ENCODE measurements at regions not wholly inside any gene's neighbourhood (a gene's known extent, or its start where the extent isn't known, plus 50 kb on each side); places are given as distances from the start of the nearest gene placed in this dataset.

- ATAC-seq (no peak), DNase-seq (ENCODE audit: low read depth in 1 of 2, low spot score in 1 of 2) (no peak), FAIRE-seq (no peak)
- Histone ChIP-seq H3K9me3 (no peaks in the 10 kb centered on the region), H3K4me2 (no peak overlapping the region), H3K4me1 (no peaks in the 10 kb centered on the region), H3K27ac (no peak overlapping the region), H3K4me3 (no peak overlapping the region)
- CTCF ChIA-PET: no interaction called here
- WGBS (ENCODE audit: missing lambda C conversion rate): 75% methylated on average over 2 of the region's 2 CpGs
- POLR2A ChIA-PET: no interaction called here
- TF ChIP-seq USF2 (IDR thresholded peaks at IDR 0.05): no peak
- no peak for TF ChIP-seq CHD2 (IDR thresholded peaks at IDR 0.05; ENCODE audit: low read length, partially characterized antibody)
- no peak for TF ChIP-seq RARB (CRISPR knock-in tag; IDR thresholded peaks at IDR 0.05)
These were observed 488.7 kb upstream of the ID2 start for GRCh38 chr2:8193146-8193545.

DNA sequence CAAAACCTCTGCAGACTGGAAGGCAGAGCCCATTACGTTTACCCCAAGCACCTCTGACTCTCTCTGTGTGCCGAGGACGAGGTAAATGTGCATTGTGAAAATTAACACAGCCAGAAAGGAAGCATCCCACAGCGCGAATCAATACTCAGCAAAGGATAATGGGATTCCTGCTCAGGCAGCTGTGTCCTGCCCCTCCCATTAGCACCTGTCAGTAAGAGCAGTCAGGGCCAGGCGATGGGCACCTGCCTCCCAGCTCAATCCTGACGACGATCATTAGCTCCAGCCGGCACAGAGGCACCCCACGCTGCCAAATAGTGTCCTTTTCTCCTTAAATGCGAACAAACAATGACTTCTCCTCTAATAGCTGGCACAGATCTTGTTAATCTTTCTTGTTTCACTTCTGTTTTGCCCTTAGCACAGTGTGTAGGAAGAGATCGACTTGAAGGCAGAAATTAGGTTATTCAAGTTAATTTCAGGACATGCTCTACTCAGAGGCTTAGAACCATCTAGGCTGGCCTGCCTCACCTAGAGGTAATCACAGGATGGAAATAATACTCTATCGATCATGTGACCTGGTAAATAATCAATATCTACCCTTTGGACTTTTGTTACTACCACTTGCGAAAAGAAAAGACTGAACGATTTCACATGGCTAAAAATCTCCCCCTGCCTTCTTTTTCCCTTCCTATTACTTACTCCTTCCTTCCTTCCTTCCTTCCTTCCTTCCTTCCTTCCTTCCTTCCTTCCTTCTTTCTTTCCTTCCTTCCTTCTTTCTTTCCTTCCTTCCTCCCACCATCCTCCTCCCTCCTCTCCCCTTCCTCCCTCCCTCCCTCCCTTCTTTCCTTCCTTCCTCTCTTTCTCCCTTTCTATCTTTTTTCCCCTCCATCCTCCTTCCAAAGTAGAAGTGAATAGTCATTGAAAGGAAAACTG lies 487.9 kb upstream of the ID2 start:
- DNase-seq (ENCODE audit: low read depth in 1 of 2, low spot score in 1 of 2) (no peak), ATAC-seq (no peak), FAIRE-seq (no peak)
- Histone ChIP-seq H3K4me2 (no peak overlapping the region), H3K27ac (no peak overlapping the region), H3K4me3 (no peak overlapping the region), H3K9me3 (no peaks in the 10 kb centered on the region), H3K4me1 (no peaks in the 10 kb centered on the region)
- POLR2A ChIA-PET: no interaction called here
- CTCF ChIA-PET: interaction anchor here (0.6 kb wide), 1 partner anchor 1431 kb away, joined by 4 read pairs; no protein-coding TSS in a partner anchor
- no peak for TF ChIP-seq RCOR1 (IDR thresholded peaks at IDR 0.05; ENCODE audit: low read depth, low read length)
- no peak for TF ChIP-seq ZFP36 (IDR thresholded peaks at IDR 0.05; ENCODE audit: borderline replicate concordance, partially characterized antibody)
- TF ChIP-seq MAX (IDR thresholded peaks at IDR 0.05): no peak
- no peak for TF ChIP-seq RFX5 (IDR thresholded peaks at IDR 0.05)
- TF ChIP-seq ELK1 (IDR thresholded peaks at IDR 0.05; ENCODE audit: low read depth, low read length): no peak
- no peak for TF ChIP-seq NFE2L2 (conservative IDR thresholded peaks at IDR 0.05; ENCODE audit: low read length)
- TF ChIP-seq HMGXB4 (CRISPR knock-in tag; IDR thresholded peaks at IDR 0.05; ENCODE audit: borderline replicate concordance): no peak
- no peak for TF ChIP-seq POLR2AphosphoS2 (conservative IDR thresholded peaks at IDR 0.05; ENCODE audit: low read length)
- TF ChIP-seq, protein P1, sequence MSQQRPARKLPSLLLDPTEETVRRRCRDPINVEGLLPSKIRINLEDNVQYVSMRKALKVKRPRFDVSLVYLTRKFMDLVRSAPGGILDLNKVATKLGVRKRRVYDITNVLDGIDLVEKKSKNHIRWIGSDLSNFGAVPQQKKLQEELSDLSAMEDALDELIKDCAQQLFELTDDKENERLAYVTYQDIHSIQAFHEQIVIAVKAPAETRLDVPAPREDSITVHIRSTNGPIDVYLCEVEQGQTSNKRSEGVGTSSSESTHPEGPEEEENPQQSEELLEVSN (IDR thresholded peaks at IDR 0.05; ENCODE audit: borderline replicate concordance, low read depth): no peak
- 57% methylated on average over 15 of the region's 15 CpGs for WGBS (ENCODE audit: missing lambda C conversion rate)

DNA sequence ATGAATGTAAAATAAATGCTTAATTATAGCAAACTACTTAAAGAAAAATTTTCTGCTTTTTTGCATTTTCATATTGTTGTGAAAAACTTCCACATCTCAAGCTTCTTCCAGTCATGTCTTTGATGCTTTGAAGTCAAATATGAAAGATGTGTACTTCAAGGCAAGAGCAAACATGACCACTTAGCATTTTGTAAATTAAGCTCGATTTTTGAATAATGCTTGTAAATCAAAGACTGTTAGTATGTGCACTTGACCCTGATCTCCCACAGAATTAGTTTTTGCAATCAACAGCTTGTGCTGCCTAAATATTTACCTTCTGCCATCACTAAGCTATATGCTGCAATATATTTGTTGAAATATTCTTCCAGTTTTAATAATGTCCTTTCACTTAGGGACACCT lies 486.1 kb upstream of the ID2 start:
- Histone ChIP-seq H3K27ac (no peak overlapping the region), H3K9me3 (no peaks in the 10 kb centered on the region; the same call in 2 of the 3 replicates), H3K4me1 (no peaks in the 10 kb centered on the region), H3K4me2 (no peak overlapping the region), H3K4me3 (no peak overlapping the region)
- ChIA-PET POLR2A (no interaction called here), CTCF (no interaction called here)
- DNase-seq (ENCODE audit: low read depth in 1 of 2, low spot score in 1 of 2) (no peak), FAIRE-seq (no peak), ATAC-seq (no peak)
- WGBS (ENCODE audit: missing lambda C conversion rate): 21% methylated on average over 1 of the region's 1 CpG
- TF ChIP-seq, protein P1 (IDR thresholded peaks at IDR 0.05; ENCODE audit: borderline replicate concordance, low read depth): no peak
- TF ChIP-seq, protein P2, sequence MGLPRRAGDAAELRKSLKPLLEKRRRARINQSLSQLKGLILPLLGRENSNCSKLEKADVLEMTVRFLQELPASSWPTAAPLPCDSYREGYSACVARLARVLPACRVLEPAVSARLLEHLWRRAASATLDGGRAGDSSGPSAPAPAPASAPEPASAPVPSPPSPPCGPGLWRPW (IDR thresholded peaks at IDR 0.05): no peak
- TF ChIP-seq RARB (CRISPR knock-in tag; IDR thresholded peaks at IDR 0.05) (no peak), NR3C1 (IDR thresholded peaks at IDR 0.05) (no peak)
- TF ChIP-seq, protein P3, sequence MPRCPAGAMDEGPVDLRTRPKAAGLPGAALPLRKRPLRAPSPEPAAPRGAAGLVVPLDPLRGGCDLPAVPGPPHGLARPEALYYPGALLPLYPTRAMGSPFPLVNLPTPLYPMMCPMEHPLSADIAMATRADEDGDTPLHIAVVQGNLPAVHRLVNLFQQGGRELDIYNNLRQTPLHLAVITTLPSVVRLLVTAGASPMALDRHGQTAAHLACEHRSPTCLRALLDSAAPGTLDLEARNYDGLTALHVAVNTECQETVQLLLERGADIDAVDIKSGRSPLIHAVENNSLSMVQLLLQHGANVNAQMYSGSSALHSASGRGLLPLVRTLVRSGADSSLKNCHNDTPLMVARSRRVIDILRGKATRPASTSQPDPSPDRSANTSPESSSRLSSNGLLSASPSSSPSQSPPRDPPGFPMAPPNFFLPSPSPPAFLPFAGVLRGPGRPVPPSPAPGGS (IDR thresholded peaks at IDR 0.05): no peak
